HFF-Myc (cell line): ENCODE measurements at regions not wholly inside any gene's neighbourhood (a gene's known extent, or its start where the extent isn't known, plus 50 kb on each side); places are given as distances from the start of the nearest gene placed in this dataset.

Experiments used
- DNase-seq: peaks from one replicate; pipeline ENCODE4 v3.0.0-alpha.2; 2011; ENCODE audit warnings: low read depth; ENCODE audit errors: extremely low read depth
- H3K4me3 ChIP-seq: replicated peaks from 2 replicates; pipeline ENCODE4 v1.5.1; 2011; ENCODE audit warnings: low read depth, mild to moderate bottlenecking, control low read depth, low read length
- CTCF ChIP-seq: IDR thresholded peaks from 2 replicates; pipeline ENCODE4 v1.5.1; 2012; ENCODE audit warnings: mild to moderate bottlenecking, low read depth, low read length, control low read depth; ENCODE audit errors: missing control alignments

DNA sequence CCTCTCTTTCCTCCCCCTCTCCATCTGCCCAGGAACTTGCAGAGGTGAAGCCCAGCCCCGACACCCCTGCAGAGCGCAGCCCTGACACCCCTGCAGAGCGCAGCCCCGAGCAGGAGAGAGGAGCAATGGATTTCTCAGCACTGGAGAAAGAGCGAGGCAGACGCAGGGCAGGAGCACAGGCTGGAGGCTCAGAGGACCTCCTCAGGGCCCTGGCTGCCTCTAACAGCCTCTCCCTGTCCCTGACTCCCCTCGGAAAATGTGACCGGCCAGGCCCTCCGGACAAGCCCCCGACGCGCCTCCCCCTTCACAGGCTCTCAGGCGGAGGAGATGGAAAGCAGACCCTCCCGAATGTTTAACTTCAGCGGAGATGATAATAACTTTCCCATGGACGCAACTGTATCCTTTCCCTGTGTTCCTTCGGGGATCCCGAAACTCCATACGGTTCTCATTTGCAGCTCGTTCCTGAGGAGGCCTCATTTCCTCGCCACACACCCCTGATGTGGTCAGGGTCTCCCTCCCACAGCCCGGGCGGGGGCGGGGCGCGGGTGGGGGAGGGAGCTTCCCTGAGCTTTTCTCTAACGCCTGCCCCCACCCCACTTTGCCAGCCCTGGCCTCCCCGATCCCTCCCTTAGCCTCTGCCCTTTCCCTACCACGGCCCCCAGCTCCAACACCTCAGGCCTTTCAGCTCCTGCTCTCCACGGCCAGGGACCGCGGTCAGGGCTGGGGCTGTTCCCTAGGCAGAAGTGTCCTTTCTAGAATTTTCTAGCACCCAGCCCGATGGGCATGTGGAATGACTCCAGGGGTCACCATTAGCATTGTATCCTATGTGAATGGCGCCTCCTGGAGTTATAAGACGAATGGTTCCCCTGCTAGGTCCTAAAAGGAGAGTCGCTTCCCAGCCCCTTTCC lies 201.1 kb upstream of the BCOR start:
- peak; percentile 13 for TF ChIP-seq CTCF
- H3K4me3 ChIP-seq, result no peak overlapping the region
- no peak for DNase-seq

GRCh38 chrX:40298069-40298468 lies 200.3 kb upstream of the BCOR start:
- DNase-seq, result no peak
- H3K4me3 ChIP-seq, result no peak overlapping the region

GRCh38 chrX:40291553-40291952 lies 193.8 kb upstream of the BCOR start:
- no peak for TF ChIP-seq CTCF
- no peak for DNase-seq
- H3K4me3 ChIP-seq, result no peak overlapping the region

More at GRCh38 chrX:40298069-40298468, 200.3 kb upstream of the BCOR start:
- no peak for TF ChIP-seq CTCF

- DNase-seq, result no peak
- H3K4me3 ChIP-seq, result no peak overlapping the region
- TF ChIP-seq CTCF, result no peak
Measured at GRCh38 chrX:40290517-40290916, 192.8 kb upstream of the BCOR start.

DNA sequence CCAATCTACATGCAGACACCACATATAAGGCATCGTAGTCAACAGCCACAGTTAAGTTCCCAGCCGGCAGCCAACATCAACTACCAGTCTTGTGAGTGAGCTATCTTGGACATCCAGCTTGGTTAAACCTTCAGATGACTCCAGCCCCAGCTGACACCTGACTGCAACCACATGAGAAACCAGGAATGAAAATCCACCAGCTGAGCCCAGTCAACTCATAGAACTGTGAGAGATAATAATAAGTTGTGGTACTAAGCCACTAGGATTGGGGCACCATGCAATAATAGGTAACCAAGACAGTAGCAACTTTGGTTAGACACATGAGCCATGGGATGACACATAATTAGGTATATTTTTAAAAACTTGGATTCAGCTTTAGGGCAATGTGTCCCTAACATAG lies 188.1 kb upstream of the BCOR start:
- no peak for DNase-seq
- TF ChIP-seq CTCF, result no peak
- no peak overlapping the region for H3K4me3 ChIP-seq

DNA sequence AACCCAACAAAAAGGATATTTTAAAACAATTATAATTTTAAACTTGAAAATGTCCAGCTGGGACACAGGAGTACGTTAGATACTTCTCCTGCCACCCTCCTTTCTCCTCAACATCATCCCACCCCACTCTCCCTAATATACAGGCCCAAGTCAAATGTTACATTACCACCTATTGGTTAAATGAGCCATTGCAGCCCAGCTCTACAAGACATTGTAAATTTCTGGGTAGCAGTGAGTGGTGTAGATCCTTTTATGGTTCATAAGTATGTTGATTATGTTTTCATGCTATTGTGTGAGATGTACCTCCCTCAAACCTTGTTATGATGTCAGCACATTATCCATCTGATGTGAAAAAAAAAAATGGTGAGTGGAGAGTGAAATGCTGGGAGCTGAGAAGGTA lies 187.1 kb upstream of the BCOR start:
- no peak overlapping the region for H3K4me3 ChIP-seq
- TF ChIP-seq CTCF, result no peak
- no peak for DNase-seq
